ENCODE measurements at regions not wholly inside any gene's neighbourhood (a gene's known extent, or its start where the extent isn't known, plus 50 kb on each side); places are given as distances from the start of the nearest gene placed in this dataset.
A peak's percentile ranks its signal among the peaks of the same experiment; 100 is the strongest.

DNA sequence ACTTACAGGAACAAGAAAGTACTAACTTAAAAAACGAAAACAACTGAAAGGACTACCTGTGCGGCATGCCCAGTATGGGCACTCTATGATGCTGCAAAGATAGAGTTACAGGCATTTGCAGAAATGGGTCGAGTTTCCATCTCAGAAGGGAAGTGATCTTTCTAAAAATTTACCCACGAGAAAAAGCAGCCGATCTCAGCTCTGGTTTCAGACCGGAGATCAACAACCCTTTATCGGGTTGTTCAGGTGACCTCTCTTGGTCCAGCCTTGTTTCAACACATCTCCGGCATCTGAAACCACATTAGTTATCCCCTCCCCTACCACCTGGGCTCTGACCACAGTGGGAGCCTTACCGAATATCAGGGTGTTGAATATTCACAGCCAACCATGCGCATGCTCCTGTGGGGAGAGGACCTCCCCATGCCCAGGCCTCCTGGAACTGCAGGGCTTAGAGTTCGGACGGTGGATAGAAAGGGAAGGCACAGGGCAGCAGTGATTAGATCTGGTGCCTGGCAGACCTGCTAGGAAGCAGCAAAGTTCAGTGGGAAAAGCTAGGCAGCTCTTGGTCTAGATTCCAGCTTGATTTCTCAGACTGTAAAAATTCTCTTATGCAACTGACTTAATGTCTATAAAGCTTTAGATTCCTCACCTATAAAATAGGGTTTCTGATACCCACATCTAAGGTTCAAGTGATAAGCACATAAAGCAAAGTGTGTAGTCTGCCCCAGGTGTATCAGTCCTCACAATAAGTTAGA, 906.0 kb downstream of the VRK1 start:
- intact Hi-C loops (cut with DNase I) = no loop called here
- peak in 1 of 2 donors; percentile 19 for ATAC-seq
- no peak for DNase-seq

DNA sequence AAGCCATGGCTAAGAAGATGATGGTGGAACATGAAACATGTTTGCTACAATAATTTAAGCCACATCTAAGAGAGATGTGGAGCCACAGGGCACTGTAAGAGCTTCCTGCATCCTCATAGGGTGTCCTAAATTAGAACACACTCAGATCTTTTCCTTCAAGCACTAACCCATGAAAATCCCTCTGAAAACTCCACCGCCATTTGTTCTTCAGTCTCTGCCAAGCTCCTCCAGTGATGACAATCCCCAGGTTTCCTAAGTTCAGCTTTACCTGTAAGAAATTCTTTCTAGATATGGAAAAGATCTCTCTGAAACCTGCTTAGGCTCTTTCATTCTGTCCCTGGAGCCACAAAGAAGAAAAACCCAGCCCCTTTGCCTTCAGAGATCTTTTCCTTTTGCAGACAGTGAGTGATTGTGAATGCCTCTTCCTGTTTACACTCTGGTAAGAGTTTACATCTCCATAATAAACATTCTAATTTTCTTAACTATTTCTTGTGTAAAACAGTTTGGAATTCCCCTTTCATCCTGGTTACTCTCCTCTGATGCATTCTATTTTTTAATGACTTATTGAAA, 907.2 kb downstream of the VRK1 start:
- ATAC-seq (no peak), DNase-seq (no peak)
- intact Hi-C loops (cut with DNase I) = no loop called here

DNA sequence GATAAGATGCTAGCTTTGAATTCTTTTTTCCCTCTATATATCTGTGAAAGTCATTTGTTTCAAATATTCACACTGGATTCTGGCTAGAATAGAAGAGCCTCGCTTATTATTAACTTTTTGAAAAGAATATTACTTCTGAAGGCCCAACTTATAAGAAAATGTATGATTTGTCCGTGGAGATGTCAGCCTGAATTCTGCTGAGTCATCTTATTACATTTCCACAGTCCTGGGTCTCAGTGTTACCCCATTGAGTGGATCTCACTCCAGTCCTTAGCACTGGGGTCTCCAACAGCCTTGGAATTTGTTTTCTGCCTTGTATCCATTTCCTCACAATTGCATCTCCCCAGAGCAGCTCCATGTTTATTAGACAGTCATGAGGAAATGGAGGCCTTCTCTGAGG, 907.9 kb downstream of the VRK1 start:
- intact Hi-C loops (cut with DNase I) = no loop called here
- DNase-seq = no peak
- ATAC-seq = no peak

DNA sequence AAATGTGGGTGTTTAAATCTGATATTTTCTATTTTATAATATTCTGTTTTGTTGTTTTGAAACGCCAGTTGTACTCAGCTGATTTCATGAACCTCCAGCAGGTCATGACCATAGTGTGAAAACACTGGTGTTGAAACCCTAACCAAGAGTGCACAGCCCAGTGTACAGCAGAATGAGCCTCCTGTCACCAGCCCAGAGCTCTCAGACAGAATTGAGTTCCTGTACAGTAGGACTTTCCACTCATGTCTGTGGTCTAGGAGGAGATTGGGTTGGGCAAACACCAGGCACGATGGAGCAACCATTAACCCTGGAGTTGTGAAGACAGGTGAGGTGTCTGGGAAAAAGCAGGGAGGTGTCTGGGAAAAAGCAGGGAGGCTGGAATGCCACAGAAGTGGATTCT, 908.8 kb downstream of the VRK1 start:
- peak; percentile 21 to 57 for ATAC-seq
- no peak for DNase-seq
- intact Hi-C loops (cut with DNase I) = no loop called here

DNA sequence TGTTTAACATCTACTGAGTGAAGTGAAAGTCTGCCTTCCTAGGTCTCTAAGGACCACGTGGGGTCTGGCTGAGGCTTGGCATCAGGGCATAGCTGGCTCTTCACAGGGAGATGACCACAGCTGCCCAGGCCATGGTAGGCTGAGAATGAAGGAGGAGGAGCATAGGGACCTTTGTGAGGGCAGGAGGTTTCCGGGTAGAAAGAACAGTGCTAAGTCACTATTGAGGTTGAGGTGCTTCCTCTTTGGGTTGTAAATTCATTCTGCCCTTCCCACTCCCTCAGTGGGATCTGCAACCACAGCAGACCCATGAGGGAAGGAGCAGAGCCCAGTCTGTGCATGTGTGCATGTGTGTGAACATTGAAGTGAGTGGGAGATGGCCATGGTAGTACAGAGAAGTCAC, 909.6 kb downstream of the VRK1 start:
- DNase-seq = no peak
- intact Hi-C loops (cut with DNase I) = no loop called here
- ATAC-seq = no peak

DNA sequence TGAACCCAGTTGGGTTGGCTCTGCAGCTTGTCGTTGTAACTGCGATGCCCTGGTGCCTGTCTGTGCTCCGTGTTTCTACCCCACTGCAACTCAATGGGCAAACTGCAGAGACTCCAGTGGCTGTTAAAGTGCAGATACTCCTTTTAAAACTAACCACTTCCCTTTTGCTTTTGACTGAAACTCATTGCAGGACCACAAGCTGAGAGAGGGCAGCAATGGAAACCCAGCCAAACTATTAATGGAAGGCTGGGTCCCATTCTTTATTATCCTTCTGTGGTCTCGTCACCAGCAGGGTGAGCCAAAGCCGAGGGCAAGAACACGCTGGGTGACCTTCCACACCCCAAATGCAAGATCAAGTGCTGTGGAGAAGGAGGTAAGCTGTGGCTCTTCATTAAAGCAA, 910.4 kb downstream of the VRK1 start:
- intact Hi-C loops (cut with DNase I) = no loop called here
- no peak for ATAC-seq
- DNase-seq = no peak

DNA sequence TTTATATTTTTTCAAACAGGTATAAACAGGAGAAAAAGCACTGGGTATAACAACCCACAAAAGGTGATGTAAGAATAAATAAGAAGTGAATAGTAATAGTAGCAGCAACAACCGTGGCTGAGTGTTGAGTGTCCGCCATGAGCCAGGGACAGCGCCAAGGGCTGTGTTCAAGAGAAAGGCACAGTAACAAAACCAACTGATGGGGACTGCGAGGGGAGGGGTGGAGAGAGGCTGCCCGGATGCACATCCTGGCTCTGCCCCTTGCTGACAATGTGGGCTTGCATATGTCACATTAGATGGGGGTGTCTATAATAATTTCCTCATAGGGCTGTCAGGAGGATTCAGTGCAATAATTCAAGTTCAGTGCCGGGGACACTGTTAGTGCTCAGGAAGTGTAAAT, 912.4 kb downstream of the VRK1 start:
- intact Hi-C loops (cut with DNase I) = no loop called here
- DNase-seq = no peak
- peak in 1 of 2 donors; percentile 61 for ATAC-seq

DNA sequence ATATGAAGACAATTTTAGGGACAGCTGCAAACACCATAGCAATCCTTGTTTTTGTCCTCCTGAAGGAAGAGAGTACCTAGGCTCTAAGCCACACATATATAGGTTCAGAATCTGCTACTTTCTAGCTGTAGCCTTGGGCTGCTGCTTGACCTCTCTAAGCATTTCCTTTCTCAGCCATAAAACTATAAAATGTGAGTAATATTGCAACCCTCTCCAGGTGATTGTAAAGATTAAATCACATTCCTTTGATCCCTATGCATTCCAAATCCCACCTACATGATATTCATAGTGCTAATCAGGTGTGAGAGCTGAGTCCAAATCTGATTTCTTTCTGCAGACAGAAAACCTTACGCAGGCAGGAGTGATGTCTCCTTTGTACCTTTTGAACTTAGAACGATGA, 913.5 kb downstream of the VRK1 start:
- intact Hi-C loops (cut with DNase I) = no loop called here
- ATAC-seq = no peak
- no peak for DNase-seq

DNA sequence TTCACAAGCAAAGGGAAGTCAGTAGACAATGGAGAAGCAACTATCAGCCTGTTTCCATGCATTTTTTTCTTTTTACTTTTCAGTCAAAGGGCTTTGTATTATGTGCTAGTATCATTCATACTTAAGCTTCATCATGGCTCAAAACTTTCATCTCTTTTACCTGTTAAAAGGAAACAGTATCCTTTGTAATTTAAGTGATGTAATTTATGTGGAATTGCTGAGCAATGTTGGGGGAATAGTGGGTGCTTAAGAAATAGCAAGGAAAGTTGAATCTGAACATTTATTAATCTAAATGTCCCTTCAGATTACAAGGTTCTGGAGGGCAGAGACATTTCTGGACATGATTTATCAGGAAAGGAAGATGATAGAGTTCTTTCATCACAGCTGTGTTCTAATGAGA, 915.3 kb downstream of the VRK1 start:
- ATAC-seq = no peak
- intact Hi-C loops (cut with DNase I) = no loop called here
- DNase-seq = no peak

DNA sequence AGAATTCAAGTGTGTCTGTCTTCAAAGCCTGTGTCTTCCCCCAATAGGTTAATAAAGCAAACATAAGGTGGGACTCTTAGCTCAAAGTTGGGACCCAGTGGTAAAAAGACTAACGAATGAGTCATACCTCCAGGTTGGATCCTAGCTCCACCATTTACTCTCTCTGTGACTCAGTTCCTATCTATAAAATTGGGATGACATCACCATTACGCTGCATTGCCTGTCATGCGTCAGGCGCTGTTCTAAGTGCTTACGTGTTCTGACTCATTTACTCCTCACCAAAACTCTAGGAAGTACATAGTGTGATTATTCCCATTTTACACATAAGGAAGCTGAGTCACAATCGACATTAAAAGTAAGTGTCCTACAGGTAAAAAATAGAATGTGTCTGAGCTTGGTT, 915.8 kb downstream of the VRK1 start:
- DNase-seq (no peak), ATAC-seq (no peak)
- intact Hi-C loops (cut with DNase I) = no loop called here

DNA sequence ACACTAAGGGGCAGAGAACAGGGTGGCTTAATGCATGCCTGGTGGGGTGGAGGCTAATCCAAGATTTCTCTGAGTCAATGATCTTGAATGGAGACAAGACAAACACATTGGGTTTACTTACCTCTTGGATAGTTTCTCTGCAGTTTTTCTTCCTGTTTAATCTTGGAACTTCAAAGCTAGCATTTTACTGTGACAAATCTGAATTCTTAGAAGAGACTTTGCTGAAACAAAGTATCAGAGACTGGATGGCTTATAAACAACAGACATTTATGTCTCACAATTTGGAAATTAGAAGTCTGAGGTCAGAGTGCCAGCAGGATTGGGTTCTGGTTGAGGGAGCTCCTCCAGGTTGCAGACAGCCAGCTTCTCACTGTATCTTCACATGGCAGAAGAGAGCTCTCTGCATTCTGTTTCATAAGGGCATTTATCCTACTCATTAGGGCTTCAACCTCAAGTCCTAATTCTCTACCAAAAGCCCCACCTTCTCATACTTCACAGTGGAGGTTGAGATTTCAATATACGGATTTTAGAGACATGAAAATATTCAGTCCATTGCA, 921.8 kb downstream of the VRK1 start:
- intact Hi-C loops (cut with DNase I) = no loop called here
- DNase-seq = no peak
- no peak for ATAC-seq

DNA sequence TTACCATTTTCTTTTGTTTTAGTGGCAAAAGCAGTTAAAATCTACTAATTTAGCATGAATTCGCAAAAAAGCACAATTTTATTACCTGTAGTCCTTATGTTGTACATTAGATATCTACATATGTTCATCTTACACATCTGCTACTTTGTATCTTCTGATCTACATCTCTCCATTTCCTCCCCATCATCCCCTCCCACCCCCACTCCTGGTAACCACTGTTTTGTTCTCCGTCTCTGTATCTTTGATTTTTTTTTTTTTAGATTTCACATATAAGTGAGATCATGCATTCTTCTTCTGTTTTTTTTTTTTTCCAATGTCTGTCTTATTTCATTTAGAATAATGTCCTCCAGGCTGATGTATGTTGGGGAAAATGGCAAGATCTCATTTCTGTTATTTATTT, 922.7 kb downstream of the VRK1 start:
- DNase-seq = no peak
- ATAC-seq = no peak
- intact Hi-C loops (cut with DNase I) = no loop called here

DNA sequence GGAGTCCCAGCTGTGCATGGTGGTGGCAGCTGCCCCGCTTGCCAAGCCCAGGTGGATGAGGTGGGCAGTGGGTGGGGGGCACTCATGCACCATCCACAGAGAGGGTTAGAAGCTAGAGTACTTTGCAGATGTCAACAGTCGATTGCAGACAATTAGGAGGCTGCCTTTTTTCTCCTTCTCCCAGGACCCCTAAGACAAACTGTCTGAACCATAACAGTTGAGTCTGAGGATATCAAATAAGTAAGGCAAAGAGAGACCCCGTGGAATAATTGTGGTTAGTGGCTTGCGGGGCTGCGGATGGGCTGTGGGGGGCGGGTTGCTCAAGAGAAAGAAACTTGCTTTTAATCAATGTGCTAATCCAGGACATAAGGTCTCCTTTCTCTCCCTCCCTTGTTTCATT, 926.2 kb downstream of the VRK1 start:
- intact Hi-C loops (cut with DNase I) = no loop called here
- ATAC-seq (no peak), DNase-seq (no peak)

DNA sequence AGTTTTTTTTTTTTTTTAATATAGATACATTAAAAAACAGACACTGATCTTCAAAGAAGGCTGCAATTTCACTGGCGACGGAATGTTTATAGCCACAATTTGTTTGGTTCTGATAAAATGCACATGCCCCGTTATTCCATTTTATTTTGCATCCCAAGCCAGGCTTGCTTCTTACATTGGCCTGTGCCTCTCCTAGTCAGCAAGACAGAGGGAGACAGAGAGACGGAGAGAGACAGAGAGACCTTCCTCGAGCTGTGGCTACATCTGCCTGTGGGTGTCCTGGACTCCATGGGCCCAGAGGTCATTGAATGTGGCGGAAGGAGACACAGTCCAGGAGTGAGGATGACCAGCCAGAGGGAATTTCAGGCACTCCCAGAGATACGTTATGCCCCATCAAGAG, 926.6 kb downstream of the VRK1 start:
- no peak for DNase-seq
- intact Hi-C loops (cut with DNase I) = no loop called here
- no peak for ATAC-seq

DNA sequence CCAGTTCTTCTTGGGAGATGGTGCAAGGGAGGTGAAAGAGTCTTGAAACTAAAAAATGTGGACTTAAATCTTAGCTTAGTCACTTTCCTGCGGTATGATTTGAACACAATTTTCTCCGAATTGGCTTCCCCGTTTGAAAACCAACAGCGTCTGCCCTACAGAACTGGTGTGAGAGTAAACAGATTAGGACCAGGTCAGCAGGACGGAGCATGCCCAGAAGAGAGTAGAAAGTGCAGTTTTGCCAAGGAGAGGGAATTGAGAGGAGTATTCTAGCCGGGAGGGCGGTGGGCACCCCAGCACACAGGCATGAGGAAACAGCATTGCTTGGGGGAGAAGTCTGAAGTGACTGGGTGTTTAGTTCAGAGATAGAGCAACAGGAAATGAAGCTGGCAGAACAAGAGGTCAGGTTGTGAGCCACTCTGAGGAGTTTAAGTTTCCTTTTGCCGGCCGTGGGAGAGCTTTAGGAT, 927.1 kb downstream of the VRK1 start:
- DNase-seq (no peak), ATAC-seq (peak in 1 of 2 donors; percentile 53)
- intact Hi-C loops (cut with DNase I) = no loop called here

DNA sequence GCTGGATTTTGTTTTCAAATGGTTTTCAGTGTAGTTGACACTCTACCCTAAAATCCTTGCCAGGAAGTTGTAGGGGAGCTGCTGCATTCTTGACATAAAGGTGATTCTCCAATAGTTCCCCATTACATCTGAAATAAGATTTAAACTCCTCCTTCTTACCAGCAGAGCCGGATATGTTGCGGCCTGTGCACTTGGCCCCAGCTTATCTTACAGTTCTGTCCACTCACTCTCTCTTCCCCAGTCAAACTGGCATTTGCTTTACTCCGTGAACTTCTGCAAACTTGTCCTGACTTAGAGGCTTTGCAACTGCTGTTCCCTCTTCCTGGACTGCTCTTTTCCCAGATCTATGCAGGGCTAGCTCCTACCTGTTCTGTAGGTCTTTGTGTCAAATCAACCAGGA, 929.5 kb downstream of the VRK1 start:
- intact Hi-C loops (cut with DNase I) = no loop called here
- no peak for ATAC-seq

DNA sequence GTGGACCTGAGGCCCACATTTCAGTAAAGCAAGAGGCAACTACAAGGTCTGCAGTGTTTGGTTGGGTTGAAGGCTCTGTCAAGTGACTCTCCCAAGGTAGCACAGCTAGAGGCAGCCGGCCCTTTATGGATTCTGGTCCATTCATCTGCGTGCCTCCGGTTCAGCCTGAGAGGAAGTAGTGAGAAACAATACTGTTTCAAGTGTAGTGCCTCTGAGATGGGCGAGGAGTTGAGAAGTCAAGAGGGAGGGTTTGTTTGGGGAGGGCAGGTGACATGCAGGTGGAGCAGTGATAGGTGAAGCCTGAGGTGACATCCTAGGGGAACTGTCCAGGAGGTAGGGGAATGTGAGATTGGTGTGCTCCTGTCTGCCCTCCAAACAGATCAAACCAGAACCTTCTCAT, 933.5 kb downstream of the VRK1 start:
- ATAC-seq = no peak
- DNase-seq = no peak
- intact Hi-C loops (cut with DNase I) = no loop called here

More for the DNA sequence above, 929.5 kb downstream of the VRK1 start:
- no peak for DNase-seq

DNA sequence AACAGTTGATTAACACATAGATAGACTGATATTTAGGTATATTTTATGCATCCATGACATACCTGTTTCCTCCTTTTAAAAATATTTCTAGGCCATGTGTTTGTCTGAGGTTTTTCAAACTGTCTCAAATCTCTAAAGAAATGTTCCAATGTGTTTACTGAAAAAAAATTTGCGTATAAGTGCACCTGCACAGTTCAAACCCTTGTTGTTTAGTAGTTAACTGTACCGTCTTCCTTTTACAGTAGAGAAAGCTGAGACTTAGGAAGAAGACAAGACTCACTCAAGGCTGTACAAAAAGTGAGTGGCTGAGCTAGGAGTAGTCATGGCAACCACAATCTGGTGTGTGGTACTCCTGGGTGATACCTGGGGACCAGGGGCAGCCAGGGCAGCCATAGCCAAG, 934.6 kb downstream of the VRK1 start:
- DNase-seq (no peak), ATAC-seq (no peak)
- intact Hi-C loops (cut with DNase I) = no loop called here

DNA sequence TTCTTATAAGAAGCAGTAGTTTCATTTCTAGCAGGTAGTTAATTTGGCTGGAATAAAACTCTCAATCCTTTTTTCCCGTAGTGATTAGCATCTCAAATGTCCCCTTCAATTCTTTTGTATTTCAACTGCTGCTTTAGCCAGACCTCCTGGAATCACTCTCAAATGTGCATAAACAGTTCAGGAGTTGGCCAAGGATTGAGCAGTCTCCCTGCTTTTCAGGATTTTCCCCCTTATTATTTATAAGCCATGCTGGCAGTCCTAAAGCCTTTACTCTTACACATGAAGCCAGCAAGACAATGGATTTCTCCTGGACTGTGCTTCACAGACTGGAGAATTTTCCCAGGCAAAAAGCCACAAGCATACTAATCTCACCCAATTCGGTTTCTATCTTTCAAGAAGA, 950.1 kb downstream of the VRK1 start:
- ATAC-seq (no peak), DNase-seq (no peak)
- intact Hi-C loops (cut with DNase I) = no loop called here

DNA sequence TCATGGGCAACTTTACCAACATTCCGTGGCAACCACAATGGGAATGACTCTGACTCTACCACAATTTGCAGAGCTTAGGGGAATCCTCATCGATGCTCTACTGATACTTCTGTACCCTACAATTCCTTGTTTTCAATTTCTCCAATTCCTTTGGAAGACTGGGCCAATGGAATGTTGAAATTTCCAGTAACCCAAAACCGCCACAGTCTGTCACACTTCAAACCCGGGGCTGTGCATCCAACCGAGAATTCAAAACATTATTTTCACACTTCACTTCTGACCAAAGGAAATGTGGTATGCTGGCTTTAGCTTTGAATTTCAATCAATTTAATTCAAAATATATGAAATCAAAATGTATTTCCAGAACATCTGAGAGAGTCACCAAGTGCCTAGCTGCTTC, 951.4 kb downstream of the VRK1 start:
- no peak for ATAC-seq
- intact Hi-C loops (cut with DNase I) = no loop called here
- no peak for DNase-seq

DNA sequence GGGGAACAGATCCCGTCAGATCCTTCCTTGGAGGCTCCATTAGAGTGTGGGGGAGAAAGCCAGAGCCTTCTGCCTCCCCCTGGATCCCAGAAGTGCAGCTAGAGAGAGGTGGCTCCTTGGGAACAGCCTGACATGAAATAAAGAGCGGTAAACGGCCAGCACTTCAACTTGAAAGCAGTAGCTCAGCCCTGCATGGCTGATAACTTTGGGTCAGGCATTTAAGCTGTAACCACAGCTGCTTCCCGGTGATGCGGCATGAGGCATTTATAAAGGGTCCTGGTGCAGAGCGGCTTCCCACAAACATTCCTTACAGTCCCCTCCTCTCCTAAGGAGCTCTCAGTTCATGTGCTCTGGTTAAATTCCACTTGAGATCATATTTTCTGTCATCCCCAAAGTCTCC, 960.3 kb downstream of the VRK1 start:
- DNase-seq = no peak
- intact Hi-C loops (cut with DNase I) = no loop called here
- ATAC-seq = no peak

All from left cardiac atrium (tissue), 4 donors.